ENCODE measurements at regions not wholly inside any gene's neighbourhood (a gene's known extent, or its start where the extent isn't known, plus 50 kb on each side); places are given as distances from the start of the nearest gene placed in this dataset.

- H3K9me3 ChIP-seq, result no peaks in the 10 kb centered on the region
- intact Hi-C loops (cut with DNase I), result no loop called here
- DNase-seq, result no peak
These were observed 571.4 kb upstream of the FAT3 start for GRCh38 chr11:91653079-91653754.

DNA sequence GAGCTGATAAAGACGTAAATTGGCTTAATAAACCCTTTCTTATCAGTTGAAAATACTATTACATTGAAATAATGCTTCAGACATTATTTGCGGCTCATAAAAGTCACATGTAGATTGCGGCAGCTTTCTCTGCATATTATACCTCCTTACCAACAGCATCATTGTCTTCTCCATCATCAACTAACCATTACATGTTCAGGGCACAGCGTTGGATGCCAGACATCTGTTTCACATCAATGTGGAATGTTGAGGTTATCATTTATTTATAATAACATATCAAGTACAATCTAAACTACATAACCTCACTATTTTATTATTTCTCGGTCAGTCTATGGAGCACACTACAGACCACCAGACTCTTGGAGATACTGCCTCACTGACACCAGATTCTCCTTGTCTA is 573.8 kb upstream of the FAT3 start:
- DNase-seq, result no peak
- no peak overlapping the region for H3K27ac ChIP-seq
- intact Hi-C loops (cut with DNase I), result no loop called here
- no peak overlapping the region for H3K4me3 ChIP-seq
- no peaks in the 10 kb centered on the region for H3K9me3 ChIP-seq
- 65 to 74% (median 67%) methylated on average over 5 of the region's 5 CpGs for WGBS, 3 donors
- TF ChIP-seq POLR2A (IDR thresholded peaks at IDR 0.05), result no peak
- TF ChIP-seq, protein P1, sequence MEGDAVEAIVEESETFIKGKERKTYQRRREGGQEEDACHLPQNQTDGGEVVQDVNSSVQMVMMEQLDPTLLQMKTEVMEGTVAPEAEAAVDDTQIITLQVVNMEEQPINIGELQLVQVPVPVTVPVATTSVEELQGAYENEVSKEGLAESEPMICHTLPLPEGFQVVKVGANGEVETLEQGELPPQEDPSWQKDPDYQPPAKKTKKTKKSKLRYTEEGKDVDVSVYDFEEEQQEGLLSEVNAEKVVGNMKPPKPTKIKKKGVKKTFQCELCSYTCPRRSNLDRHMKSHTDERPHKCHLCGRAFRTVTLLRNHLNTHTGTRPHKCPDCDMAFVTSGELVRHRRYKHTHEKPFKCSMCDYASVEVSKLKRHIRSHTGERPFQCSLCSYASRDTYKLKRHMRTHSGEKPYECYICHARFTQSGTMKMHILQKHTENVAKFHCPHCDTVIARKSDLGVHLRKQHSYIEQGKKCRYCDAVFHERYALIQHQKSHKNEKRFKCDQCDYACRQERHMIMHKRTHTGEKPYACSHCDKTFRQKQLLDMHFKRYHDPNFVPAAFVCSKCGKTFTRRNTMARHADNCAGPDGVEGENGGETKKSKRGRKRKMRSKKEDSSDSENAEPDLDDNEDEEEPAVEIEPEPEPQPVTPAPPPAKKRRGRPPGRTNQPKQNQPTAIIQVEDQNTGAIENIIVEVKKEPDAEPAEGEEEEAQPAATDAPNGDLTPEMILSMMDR (IDR thresholded peaks at IDR 0.05), result no peak
- TF ChIP-seq EP300 (IDR thresholded peaks at IDR 0.05), result no peak
- H3K27me3 ChIP-seq, result no peaks in the 10 kb centered on the region
- no peaks in the 10 kb centered on the region for H3K4me1 ChIP-seq (ENCODE audit: insufficient read depth)
- no peaks in the 10 kb centered on the region for H3K36me3 ChIP-seq

More at GRCh38 chr11:91653079-91653754, 571.4 kb upstream of the FAT3 start:
- Histone ChIP-seq H3K27ac (no peak overlapping the region), H3K4me3 (no peak overlapping the region), H3K36me3 (no peaks in the 10 kb centered on the region), H3K4me1 (ENCODE audit: insufficient read depth) (no peaks in the 10 kb centered on the region), H3K27me3 (no peaks in the 10 kb centered on the region)
- WGBS, 3 donors, result 84 to 92% (median 92%) methylated on average over 2 of the region's 2 CpGs
- TF ChIP-seq POLR2A (IDR thresholded peaks at IDR 0.05) (no peak), EP300 (IDR thresholded peaks at IDR 0.05) (no peak)
- TF ChIP-seq, protein P1 (IDR thresholded peaks at IDR 0.05), result no peak

GRCh38 chr11:91641153-91641552 is 583.5 kb upstream of the FAT3 start:
- DNase-seq, result no peak
- Histone ChIP-seq H3K27ac (no peak overlapping the region), H3K4me3 (no peak overlapping the region), H3K9me3 (no peaks in the 10 kb centered on the region), H3K36me3 (no peaks in the 10 kb centered on the region), H3K4me1 (ENCODE audit: insufficient read depth) (no peaks in the 10 kb centered on the region), H3K27me3 (no peaks in the 10 kb centered on the region)
- TF ChIP-seq EP300 (IDR thresholded peaks at IDR 0.05), result no peak
- TF ChIP-seq, protein P1 (IDR thresholded peaks at IDR 0.05), result no peak
- no peak for TF ChIP-seq POLR2A (IDR thresholded peaks at IDR 0.05)
- intact Hi-C loops (cut with DNase I), result no loop called here
- 85 to 93% (median 90%) methylated on average over 3 of the region's 3 CpGs for WGBS, 3 donors

DNA sequence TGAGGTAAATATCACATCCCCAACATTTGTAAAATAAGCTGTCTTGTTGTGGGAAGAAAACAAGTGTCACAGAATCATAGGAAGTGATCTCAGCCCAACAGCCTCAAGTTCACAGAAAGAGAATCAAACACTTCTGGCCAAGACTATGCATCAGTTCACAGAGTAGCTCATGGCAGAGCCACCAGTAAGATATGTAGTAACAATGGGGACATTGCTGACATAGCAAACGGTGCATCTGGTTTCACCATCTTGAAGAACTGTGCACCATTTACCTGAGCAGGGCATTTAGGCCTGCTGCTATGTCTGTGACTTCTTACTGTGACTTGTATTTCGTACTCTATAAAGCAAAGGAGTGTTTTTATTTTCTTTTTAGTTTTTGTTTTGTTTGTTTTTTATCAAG is 585.3 kb upstream of the FAT3 start:
- Histone ChIP-seq H3K36me3 (no peaks in the 10 kb centered on the region), H3K27me3 (no peaks in the 10 kb centered on the region), H3K9me3 (no peaks in the 10 kb centered on the region), H3K4me3 (no peak overlapping the region), H3K4me1 (ENCODE audit: insufficient read depth) (no peaks in the 10 kb centered on the region), H3K27ac (no peak overlapping the region)
- intact Hi-C loops (cut with DNase I), result no loop called here
- DNase-seq, result no peak
- TF ChIP-seq POLR2A (IDR thresholded peaks at IDR 0.05), result no peak
- TF ChIP-seq, protein P1 (IDR thresholded peaks at IDR 0.05), result no peak
- TF ChIP-seq EP300 (IDR thresholded peaks at IDR 0.05), result no peak
- 81 to 84% (median 82%) methylated on average over 2 of the region's 2 CpGs for WGBS, 3 donors

All from ovary (tissue), 7 donors.